GM12878 (cell line): ENCODE measurements at regions not wholly inside any gene's neighbourhood (a gene's known extent, or its start where the extent isn't known, plus 50 kb on each side); places are given as distances from the start of the nearest gene placed in this dataset.
A peak's percentile ranks its signal among the peaks of the same experiment; 100 is the strongest.

ENCODE experiments used
- ATAC-seq: fragments of 200-7000 bp; cut with Tn5 transposase; 3 replicates; pipeline ENCODE4 v1.9.1; 2020; ENCODE audit warnings: mild to moderate bottlenecking, moderate library complexity
- BruUV-seq: library from RNA; stranded (reverse); fragments of 400-500 nt; replicated peaks from 2 replicates; lab custom pipeline; 2021; lab: Mats Ljungman, UMichigan
- CTCF ChIA-PET: fragments of 300-600 bp; sonication (Branson Sonifier 250); formaldehyde crosslinking; extraction: SDS; loops from one replicate; lab custom pipeline; 2021; ENCODE audit warnings: inconsistent platforms; lab: Yijun Ruan, JAX
- POLR2A ChIA-PET: fragments of 350-600 bp; formaldehyde crosslinking; extraction: SDS; loops from one replicate; lab custom pipeline; 2021; ENCODE audit warnings: inconsistent platforms; lab: Charles Lee
- RAD21 ChIA-PET: fragments of 300-600 bp; sonication (Branson Sonifier 250); formaldehyde crosslinking; loops from one replicate; lab custom pipeline; 2023; ENCODE audit warnings: antibody characterized with exemption; ENCODE audit not compliant: unreplicated experiment; lab: Charles Lee
- SMC1A ChIA-PET: fragments of 300-600 bp; sonication (Branson Sonifier 250); formaldehyde crosslinking; loops from one replicate; lab custom pipeline; 2023; ENCODE audit not compliant: unreplicated experiment, uncharacterized antibody; lab: Charles Lee
- DNase-seq: peaks from one replicate; pipeline ENCODE4 v3.0.0-alpha.2; 2011; ENCODE audit warnings: low read depth, low spot score
- FAIRE-seq: peaks from 3 replicates; lab custom pipeline; 2011; peaks lifted over from hg19 to GRCh38; lab: Jason Lieb, UNC
- H2AFZ ChIP-seq: 2 replicates; pipeline ENCODE4 v1.6.0; 2011; ENCODE audit warnings: low read depth, low read length, control low read depth; ENCODE audit not compliant: control insufficient read depth
- H3K27ac ChIP-seq: 2 replicates; pipeline ENCODE4 v1.5.1; 2011; ENCODE audit warnings: control low read depth; ENCODE audit not compliant: control insufficient read depth, insufficient read depth
- H3K27me3 ChIP-seq, 2 experiments: replicated peaks in 1 of 2; 2 replicates each; pipeline versions ENCODE4 v1.6.0 to v1.6.1; 2011; ENCODE audit warnings: low read length in 1 of 2; ENCODE audit not compliant: control insufficient read depth in 2 of 2, insufficient read depth in 2 of 2
- H3K36me3 ChIP-seq, 2 experiments: 2 replicates each; pipeline ENCODE4 v1.5.1; 2011; ENCODE audit warnings: low read length in 1 of 2; ENCODE audit not compliant: control insufficient read depth in 2 of 2, insufficient read depth in 2 of 2
- H3K4me1 ChIP-seq: 2 replicates; pipeline ENCODE4 v1.6.1; 2011; ENCODE audit warnings: mild to moderate bottlenecking, low read length, moderate library complexity, mixed read lengths; ENCODE audit not compliant: control insufficient read depth, insufficient read depth
- H3K4me2 ChIP-seq: 2 replicates; pipeline ENCODE4 v1.6.0; 2011; ENCODE audit warnings: control low read depth; ENCODE audit not compliant: control insufficient read depth, insufficient read depth
- H3K4me3 ChIP-seq: fragments of 200-600 bp; sonication (generic); 2 replicates; pipeline ENCODE4 v1.5.1; 2016
- H3K79me2 ChIP-seq: 2 replicates; pipeline ENCODE4 v1.6.0; 2011; ENCODE audit warnings: low read length; ENCODE audit not compliant: control insufficient read depth, insufficient read depth
- H3K9ac ChIP-seq: 2 replicates; pipeline ENCODE4 v1.8.0; 2011; ENCODE audit warnings: low read length, control low read depth, mixed read lengths; ENCODE audit not compliant: control insufficient read depth, insufficient read depth
- H3K9me3 ChIP-seq: replicated peaks from 3 replicates; pipeline ENCODE4 v1.5.1; 2011; ENCODE audit warnings: mild to moderate bottlenecking, low read length; ENCODE audit not compliant: control insufficient read depth, insufficient read depth
- H4K20me1 ChIP-seq: 2 replicates; pipeline ENCODE4 v1.6.0; 2011; ENCODE audit not compliant: control insufficient read depth, insufficient read depth
- BCL11A ChIP-seq: IDR thresholded peaks from 2 replicates; pipeline ENCODE4 v1.6.1; 2011; ENCODE audit warnings: low read depth, low read length
- CHD1 ChIP-seq: IDR thresholded peaks from 2 replicates; pipeline ENCODE4 v1.6.1; 2012; ENCODE audit warnings: low read depth, low read length, improper control_type of control experiment
- EGR1 ChIP-seq, 2 experiments: IDR thresholded peaks; 1 replicate in 1 of 2; 2 replicates in 1 of 2; pipeline ENCODE4 v1.6.1; 2011 to 2012; ENCODE audit warnings: low read depth in 2 of 2, low read length in 2 of 2, borderline replicate concordance in 1 of 2, mild to moderate bottlenecking in 1 of 2, moderate library complexity in 1 of 2
- ETV6 ChIP-seq, 2 experiments: fragments of 450-650 bp in 1 of 2; IDR thresholded peaks in 1 of 2; conservative IDR thresholded peaks in 1 of 2; 2 replicates each; pipeline ENCODE4 v1.6.1; 2014; ENCODE audit warnings: antibody characterized with exemption in 1 of 2, borderline replicate concordance in 1 of 2, low read depth in 1 of 2, mild to moderate bottlenecking in 1 of 2, moderate library complexity in 1 of 2
- HDAC6 ChIP-seq: fragments of 200-600 bp; sonication (generic); IDR thresholded peaks from one replicate; pipeline ENCODE4 v1.8.0; 2017; ENCODE audit warnings: antibody characterized with exemption; ENCODE audit not compliant: unreplicated experiment
- IKZF2 ChIP-seq, 2 experiments: fragments of 450-650 bp; IDR thresholded peaks; 2 replicates each; pipeline ENCODE4 v1.6.1; 2017; ENCODE audit warnings: mild to moderate bottlenecking in 2 of 2, moderate library complexity in 2 of 2
- KAT2A ChIP-seq: conservative IDR thresholded peaks from 2 replicates; pipeline ENCODE4 v1.6.1; 2011; ENCODE audit warnings: low read depth, low read length; ENCODE audit not compliant: control insufficient read depth
- MEF2A ChIP-seq: IDR thresholded peaks from 2 replicates; pipeline ENCODE4 v1.6.1; 2011; ENCODE audit warnings: low read depth, mild to moderate bottlenecking, low read length, moderate library complexity; ENCODE audit not compliant: insufficient read depth
- PAX8 ChIP-seq: fragments of 450-650 bp; IDR thresholded peaks from 2 replicates; pipeline ENCODE4 v1.6.1; 2017; ENCODE audit warnings: mild to moderate bottlenecking, moderate library complexity
- RELA ChIP-seq: fragments of 450-650 bp; IDR thresholded peaks from 2 replicates; pipeline ENCODE4 v1.8.0; 2014; ENCODE audit warnings: borderline replicate concordance; ENCODE audit not compliant: partially characterized antibody
- SMAD5 ChIP-seq: IDR thresholded peaks from 2 replicates; pipeline ENCODE4 v1.6.1; 2016; ENCODE audit warnings: antibody characterized with exemption, low read depth
- STAT3 ChIP-seq: IDR thresholded peaks from 2 replicates; pipeline ENCODE4 v1.6.1; 2011; ENCODE audit warnings: low read depth, low read length, improper control_type of control experiment
- TCF3 ChIP-seq: IDR thresholded peaks from 2 replicates; pipeline ENCODE4 v1.6.1; 2012; ENCODE audit warnings: low read depth, mild to moderate bottlenecking, low read length, borderline replicate concordance; ENCODE audit not compliant: insufficient read depth
- YBX1 ChIP-seq: fragments of 450-650 bp; IDR thresholded peaks from 2 replicates; pipeline ENCODE4 v1.6.1; 2016; ENCODE audit warnings: antibody characterized with exemption
- YY1 ChIP-seq: IDR thresholded peaks from 2 replicates; pipeline ENCODE4 v1.6.1; 2011; ENCODE audit warnings: low read depth, mild to moderate bottlenecking, low read length
- ZBTB40 ChIP-seq: fragments of 450-650 bp; IDR thresholded peaks from 2 replicates; pipeline ENCODE4 v1.6.1; 2016; ENCODE audit warnings: mild to moderate bottlenecking, moderate library complexity, borderline replicate concordance
- ZNF384 ChIP-seq: IDR thresholded peaks from 2 replicates; pipeline ENCODE4 v1.6.1; 2012; ENCODE audit warnings: low read depth, mild to moderate bottlenecking, low read length, improper control_type of control experiment, borderline replicate concordance
- ZSCAN29 ChIP-seq: fragments of 450-650 bp; IDR thresholded peaks from 2 replicates; pipeline ENCODE4 v1.6.1; 2017; ENCODE audit warnings: mild to moderate bottlenecking, moderate library complexity
- ZZZ3 ChIP-seq: IDR thresholded peaks from 2 replicates; pipeline ENCODE4 v1.6.1; 2011; ENCODE audit warnings: low read depth; ENCODE audit not compliant: control insufficient read depth, insufficient read length
- WGBS: methylation state at CpG from one replicate; pipeline ENCODE4 v1.1.6; 2016; ENCODE audit warnings: low lambda C conversion rate; ENCODE audit not compliant: insufficient replicate concordance, insufficient coverage; ENCODE audit errors: missing lambda C conversion rate; 5-methylcytosine and 5-hydroxymethylcytosine counted together
- in situ Hi-C: fragments of 300-500 bp; cut with MboI; formaldehyde crosslinking; loops from 9 replicates; pipeline ENCODE4 v1.14.3; 2018; ENCODE audit warnings: mixed read lengths
- intact Hi-C: fragments of 100-400 bp; cut with micrococcal nuclease; formaldehyde crosslinking; loops from one replicate; pipeline ENCODE4 v1.14.2; 2022; ENCODE audit not compliant: unreplicated experiment

DNA sequence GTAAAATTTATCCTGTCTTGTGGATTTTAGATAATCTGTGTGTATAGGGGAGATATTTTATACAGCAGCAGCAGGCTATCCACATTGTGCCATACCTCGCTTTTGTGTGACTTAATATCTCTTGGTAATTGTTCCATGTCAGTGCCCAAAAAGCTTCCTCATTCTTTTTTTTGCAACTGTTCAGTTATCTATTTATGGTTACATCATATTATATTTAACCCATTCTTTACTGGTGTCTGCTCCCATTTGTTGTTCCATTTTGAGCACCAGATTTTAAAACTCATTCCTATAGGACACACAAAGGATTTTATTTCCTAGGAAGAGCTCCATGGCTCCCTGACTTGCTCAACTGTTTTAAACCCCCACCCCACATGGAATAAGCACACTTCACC lies 86.3 kb upstream of the RASGRP1 start (continued):
- TF ChIP-seq RELA, result no peak

DNA sequence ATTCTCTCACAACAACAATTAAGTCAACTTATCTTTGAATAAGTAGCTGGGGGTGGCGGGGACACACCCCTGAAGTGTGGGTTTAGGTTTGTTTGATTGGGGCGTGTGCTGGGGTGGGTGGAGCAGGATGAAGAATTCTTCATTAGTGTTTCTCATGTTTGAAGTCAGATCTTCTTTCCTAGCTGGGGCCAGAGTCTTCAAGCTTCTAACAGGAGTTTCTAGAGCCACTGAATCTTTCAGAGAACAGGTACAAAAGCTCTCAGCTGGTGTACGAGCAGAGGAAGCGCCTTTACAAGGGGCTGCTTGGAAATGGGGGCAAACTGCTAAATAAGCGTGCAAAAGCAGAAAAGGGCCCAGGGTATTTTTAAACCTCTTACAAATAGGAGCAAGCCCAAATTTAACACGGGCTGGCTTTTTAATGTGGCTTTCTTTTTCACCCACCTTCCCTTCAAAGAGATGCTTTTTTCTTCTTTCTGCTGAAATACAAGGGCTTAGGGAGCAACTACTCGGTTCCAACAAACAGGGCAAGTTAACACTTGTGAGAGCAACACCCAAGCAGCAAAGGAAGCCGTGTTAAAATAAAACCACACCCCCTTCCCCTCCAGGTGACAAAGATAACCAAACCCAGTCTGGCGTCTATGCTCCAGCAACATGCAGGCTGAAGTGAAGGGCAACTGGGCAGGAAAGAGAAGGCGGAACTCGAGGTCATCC lies 86.9 kb upstream of the RASGRP1 start:
- POLR2A ChIA-PET, result interaction anchor here (1.1 to 20.1 kb wide), 14 partner anchors 8 to 99 kb away, joined by 3 to 367 read pairs (median 9); partner anchors contain the start of gene RASGRP1
- peaks cover 23% of the 10 kb centered on the region for H3K4me1 ChIP-seq
- no peak overlapping the region for H3K9ac ChIP-seq
- peak overlapping the region; percentile 53 for H3K4me2 ChIP-seq
- BruUV-seq, result no TSS peak
- RAD21 ChIA-PET, result interaction anchor here (0.9 to 22.0 kb wide), 12 partner anchors 18 to 211 kb away, joined by 3 to 737 read pairs (median 6); partner anchors contain the start of gene RASGRP1
- SMC1A ChIA-PET, result interaction anchor here (1.0 to 47.0 kb wide), 14 partner anchors 10 to 144 kb away, joined by 3 to 1803 read pairs (median 7); partner anchors contain the start of gene RASGRP1
- H4K20me1 ChIP-seq, result no peaks in the 10 kb centered on the region
- peak overlapping the region; percentile 55 for H2AFZ ChIP-seq
- H3K79me2 ChIP-seq, result no peaks in the 10 kb centered on the region
- DNase-seq (no peak), ATAC-seq (peak; percentile 75), FAIRE-seq (no peak)
- H3K27me3 ChIP-seq, result no peaks in the 10 kb centered on the region
- no peaks in the 10 kb centered on the region; the same call in 1 of the 3 replicates for H3K9me3 ChIP-seq
- peak overlapping the region; percentile 43 for H3K27ac ChIP-seq
- intact Hi-C loops, result no loop called here
- CTCF ChIA-PET, result interaction anchor here (1.1 to 9.8 kb wide), 12 partner anchors 11 to 211 kb away, joined by 3 to 188 read pairs (median 36); partner anchors contain the start of gene RASGRP1
- WGBS, result 7% methylated on average over 11 of the region's 11 CpGs
- no peaks in the 10 kb centered on the region for H3K36me3 ChIP-seq
- in situ Hi-C loops, result no loop called here
- H3K4me3 ChIP-seq, result peak overlapping the region; percentile 4; the same call in 1 of the 2 replicates
- no peak for TF ChIP-seq YBX1
- TF ChIP-seq ZZZ3, result no peak
- no peak for TF ChIP-seq BCL11A
- 0 out of 2 replicates have a peak, but pooled peaks have one; percentile 7 for TF ChIP-seq MEF2A
- no peak for TF ChIP-seq SMAD5
- TF ChIP-seq TCF3, result no peak
- peak; percentile 33 to 38; a peak in 2 of 4 replicates for TF ChIP-seq IKZF2 (IDR thresholded peaks at IDR 0.05)
- TF ChIP-seq PAX8, result no peak
- no peak for TF ChIP-seq ETV6 (conservative IDR thresholded peaks at IDR 0.05 in 1 of 2, IDR thresholded peaks at IDR 0.05 in 1 of 2; ENCODE audit: borderline replicate concordance in 1 of 2, low read depth in 1 of 2)
- peak; percentile 69; the same call in 1 of the 2 replicates for TF ChIP-seq CHD1
- no peak for TF ChIP-seq KAT2A
- TF ChIP-seq ZBTB40, result no peak
- TF ChIP-seq EGR1 (IDR thresholded peaks at IDR 0.05; ENCODE audit: borderline replicate concordance in 1 of 2, low read depth in 2 of 2, low read length in 2 of 2), result no peak
- no peak for TF ChIP-seq YY1
- TF ChIP-seq STAT3, result no peak
- TF ChIP-seq HDAC6, result no peak
- no peak for TF ChIP-seq ZSCAN29
- no peak for TF ChIP-seq ZNF384
